Lower leg skin (tissue), 3 donors: ENCODE measurements at regions not wholly inside any gene's neighbourhood (a gene's known extent, or its start where the extent isn't known, plus 50 kb on each side); places are given as distances from the start of the nearest gene placed in this dataset.

Experiments used
- CTCF ChIP-seq, 3 donors: fragments of 450-650 bp; IDR thresholded peaks; one replicate each; pipeline ENCODE4 v1.5.1; 2016; ENCODE audit warnings: antibody characterized with exemption in 3 of 3, mild to moderate bottlenecking in 3 of 3, moderate library complexity in 2 of 3
- POLR2A ChIP-seq, 2 donors: fragments of 450-650 bp; IDR thresholded peaks; one replicate each; pipeline ENCODE4 v1.6.1; 2016 to 2017; ENCODE audit warnings: antibody characterized with exemption in 2 of 2, mild to moderate bottlenecking in 1 of 2, moderate library complexity in 1 of 2

GRCh38 chr4:19945501-19945900 is 306.2 kb upstream of the SLIT2 start:
- TF ChIP-seq CTCF (IDR thresholded peaks at IDR 0.05) = no peak
- TF ChIP-seq POLR2A (IDR thresholded peaks at IDR 0.05) = no peak
